SK-N-SH treated with all-trans-retinoic acid at 6 μM for 48 hours (cell line): ENCODE measurements at regions not wholly inside any gene's neighbourhood (a gene's known extent, or its start where the extent isn't known, plus 50 kb on each side); places are given as distances from the start of the nearest gene placed in this dataset.

ENCODE experiments used
- ATAC-seq: fragments of 200-7000 bp; cut with Tn5 transposase; 3 replicates; pipeline ENCODE4 v1.9.1; 2020; ENCODE audit warnings: mild to moderate bottlenecking, moderate library complexity
- ARNTL ChIP-seq: fragments of 450-650 bp; formaldehyde crosslinking; IDR thresholded peaks from 2 replicates; pipeline ENCODE4 v1.5.0; 2020; ENCODE audit warnings: low read depth, mild to moderate bottlenecking, moderate library complexity, borderline replicate concordance
- BACH2 ChIP-seq: fragments of 250-450 bp; sonication (Bioruptor Pico); IDR thresholded peaks from 2 replicates; pipeline ENCODE4 v1.9.0; 2021; ENCODE audit warnings: mild to moderate bottlenecking, borderline replicate concordance
- CSDC2 ChIP-seq: fragments of 250-450 bp; sonication (Bioruptor Pico); IDR thresholded peaks from 2 replicates; pipeline ENCODE4 v1.5.0; 2020; ENCODE audit warnings: mild to moderate bottlenecking, moderate library complexity
- ESRRG ChIP-seq: fragments of 250-450 bp; sonication (Bioruptor Pico); IDR thresholded peaks from 2 replicates; pipeline ENCODE4 v1.6.1; 2021; ENCODE audit warnings: mild to moderate bottlenecking
- GLIS3 ChIP-seq: fragments of 250-450 bp; sonication (Bioruptor Pico); IDR thresholded peaks from 2 replicates; pipeline ENCODE4 v1.5.0; 2020; ENCODE audit warnings: mild to moderate bottlenecking, moderate library complexity
- ISL1 ChIP-seq: fragments of 250-450 bp; sonication (Bioruptor Pico); IDR thresholded peaks from 2 replicates; pipeline ENCODE4 v2.1.2; 2022; ENCODE audit warnings: mild to moderate bottlenecking, moderate library complexity
- OSR1 ChIP-seq: fragments of 250-450 bp; sonication (Bioruptor Pico); IDR thresholded peaks from 2 replicates; pipeline ENCODE4 v1.8.0; 2022; ENCODE audit warnings: moderate library complexity, mild to moderate bottlenecking, inconsistent platforms
- PPARA ChIP-seq: fragments of 250-450 bp; sonication (Bioruptor Pico); IDR thresholded peaks from 2 replicates; pipeline ENCODE4 v1.5.0; 2020; ENCODE audit warnings: mild to moderate bottlenecking, borderline replicate concordance
- RARB ChIP-seq: fragments of 250-450 bp; sonication (Bioruptor Pico); IDR thresholded peaks from 2 replicates; pipeline ENCODE4 v1.8.0; 2021; ENCODE audit warnings: mild to moderate bottlenecking, moderate library complexity
- SNAI2 ChIP-seq: fragments of 250-450 bp; sonication (Bioruptor Pico); IDR thresholded peaks from 2 replicates; pipeline ENCODE4 v1.5.0; 2020; ENCODE audit warnings: mild to moderate bottlenecking, moderate library complexity
- ZC3H10 ChIP-seq: fragments of 250-450 bp; sonication (Bioruptor Pico); IDR thresholded peaks from 2 replicates; pipeline ENCODE4 v1.5.1; 2021; ENCODE audit warnings: mild to moderate bottlenecking, moderate library complexity
- ZFP3 ChIP-seq: fragments of 250-450 bp; sonication (Bioruptor Pico); IDR thresholded peaks from 2 replicates; pipeline ENCODE4 v1.5.0; 2020; ENCODE audit warnings: mild to moderate bottlenecking, moderate library complexity
- ZFP30 ChIP-seq: fragments of 450-650 bp; formaldehyde crosslinking; IDR thresholded peaks from 2 replicates; pipeline ENCODE4 v1.5.0; 2022; ENCODE audit warnings: mild to moderate bottlenecking, moderate library complexity
- ZNF565 ChIP-seq: fragments of 450-650 bp; formaldehyde crosslinking; conservative IDR thresholded peaks from 2 replicates; pipeline ENCODE4 v1.5.0; 2020; ENCODE audit warnings: low read depth, mild to moderate bottlenecking, moderate library complexity
- ZNF70 ChIP-seq: fragments of 450-650 bp; formaldehyde crosslinking; IDR thresholded peaks from 2 replicates; pipeline ENCODE4 v1.5.0; 2020; ENCODE audit warnings: mild to moderate bottlenecking, moderate library complexity
- ZNF8 ChIP-seq: fragments of 450-650 bp; formaldehyde crosslinking; IDR thresholded peaks from 2 replicates; pipeline ENCODE4 v1.5.0; 2020; ENCODE audit warnings: mild to moderate bottlenecking, moderate library complexity
- TF ChIP-seq, protein P1 (sequence below): fragments of 250-450 bp; sonication (Bioruptor Pico); IDR thresholded peaks from 2 replicates; pipeline ENCODE4 v1.8.0; 2020; ENCODE audit warnings: mild to moderate bottlenecking, moderate library complexity, borderline replicate concordance
- TF ChIP-seq, protein P2 (sequence below): fragments of 250-450 bp; sonication (Bioruptor Pico); IDR thresholded peaks from 2 replicates; pipeline ENCODE4 v1.5.0; 2020; ENCODE audit warnings: mild to moderate bottlenecking, moderate library complexity
- TF ChIP-seq, protein P3 (sequence below): fragments of 250-450 bp; sonication (Bioruptor Pico); IDR thresholded peaks from 2 replicates; pipeline ENCODE4 v1.5.1; 2020; ENCODE audit warnings: low read depth, mild to moderate bottlenecking, moderate library complexity

DNA sequence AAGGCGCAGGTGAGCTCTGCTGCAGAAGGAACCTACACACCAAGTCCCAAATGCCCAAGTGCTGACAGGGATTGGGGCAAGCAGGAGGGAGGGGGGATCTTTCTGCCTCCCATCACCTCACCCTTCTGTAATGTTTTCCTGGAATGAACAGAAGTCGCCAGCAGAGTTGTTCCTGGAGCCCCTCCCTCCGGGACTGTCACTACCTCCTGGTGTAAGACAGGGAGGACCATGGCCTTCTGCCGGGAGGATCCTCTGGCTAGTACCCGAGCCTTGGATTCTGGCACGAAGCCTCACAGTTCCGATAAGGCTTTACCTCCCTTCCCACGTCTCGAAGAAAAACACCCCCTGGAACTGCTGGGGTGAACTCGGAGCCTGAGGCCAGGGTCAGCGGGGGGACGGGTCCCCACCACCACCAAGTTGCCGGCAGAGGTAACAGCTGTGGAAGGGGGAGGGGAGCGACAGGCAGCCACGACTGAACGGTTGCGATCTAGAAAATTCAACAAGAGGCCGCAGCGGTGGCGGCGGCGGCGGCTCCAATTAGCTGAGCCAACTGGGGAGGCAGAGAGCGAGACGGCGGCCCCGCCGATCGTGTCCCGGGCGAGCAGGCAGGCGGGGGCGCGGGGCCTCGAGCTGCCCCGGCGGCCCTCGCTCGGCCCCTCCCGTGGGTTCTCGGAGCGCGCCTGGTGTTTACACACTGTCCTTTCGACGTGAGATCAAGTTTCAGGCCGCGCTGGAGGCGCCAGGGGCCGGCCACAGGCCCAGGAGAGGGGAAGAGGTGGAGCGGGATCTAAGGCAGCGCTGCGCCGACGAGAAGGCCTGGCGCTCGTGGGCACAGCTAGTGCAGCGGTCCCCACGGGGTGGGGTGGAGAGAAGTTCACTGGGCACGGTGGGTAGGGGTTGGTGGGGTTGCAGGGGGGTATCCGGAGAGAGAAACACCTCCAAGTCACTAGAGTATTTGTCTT, 53.7 kb upstream of the BCOR start:
- no peak for ATAC-seq
- no peak for TF ChIP-seq CSDC2 (CRISPR knock-in tag)
- TF ChIP-seq RARB (CRISPR knock-in tag): no peak
- no peak for TF ChIP-seq ZC3H10 (CRISPR knock-in tag)
- no peak for TF ChIP-seq BACH2
- no peak for TF ChIP-seq OSR1 (CRISPR knock-in tag)
- TF ChIP-seq, all 23 proteins: peak for 0

DNA sequence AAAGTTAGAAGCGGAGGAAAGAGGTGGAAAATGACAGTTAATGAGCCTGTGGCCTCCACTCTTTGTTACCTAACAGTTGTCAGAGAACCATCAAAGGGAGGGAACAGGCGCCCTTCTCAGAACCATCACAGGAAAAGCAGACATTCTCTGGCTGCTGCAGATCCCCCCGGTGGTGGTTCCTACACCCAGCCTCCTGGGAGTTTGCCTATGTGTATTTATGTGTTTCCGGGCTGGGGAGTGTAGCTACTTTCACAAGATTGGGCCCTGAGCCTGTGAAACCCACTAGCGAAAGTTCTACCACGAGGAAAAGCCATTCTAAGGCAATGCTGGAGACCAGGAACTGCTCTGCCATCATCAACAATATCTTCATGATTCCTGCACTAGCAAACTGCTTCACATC, 52.7 kb upstream of the BCOR start:
- no peak for ATAC-seq
- TF ChIP-seq ZFP30 (CRISPR knock-in tag): no peak
- TF ChIP-seq, protein P1, sequence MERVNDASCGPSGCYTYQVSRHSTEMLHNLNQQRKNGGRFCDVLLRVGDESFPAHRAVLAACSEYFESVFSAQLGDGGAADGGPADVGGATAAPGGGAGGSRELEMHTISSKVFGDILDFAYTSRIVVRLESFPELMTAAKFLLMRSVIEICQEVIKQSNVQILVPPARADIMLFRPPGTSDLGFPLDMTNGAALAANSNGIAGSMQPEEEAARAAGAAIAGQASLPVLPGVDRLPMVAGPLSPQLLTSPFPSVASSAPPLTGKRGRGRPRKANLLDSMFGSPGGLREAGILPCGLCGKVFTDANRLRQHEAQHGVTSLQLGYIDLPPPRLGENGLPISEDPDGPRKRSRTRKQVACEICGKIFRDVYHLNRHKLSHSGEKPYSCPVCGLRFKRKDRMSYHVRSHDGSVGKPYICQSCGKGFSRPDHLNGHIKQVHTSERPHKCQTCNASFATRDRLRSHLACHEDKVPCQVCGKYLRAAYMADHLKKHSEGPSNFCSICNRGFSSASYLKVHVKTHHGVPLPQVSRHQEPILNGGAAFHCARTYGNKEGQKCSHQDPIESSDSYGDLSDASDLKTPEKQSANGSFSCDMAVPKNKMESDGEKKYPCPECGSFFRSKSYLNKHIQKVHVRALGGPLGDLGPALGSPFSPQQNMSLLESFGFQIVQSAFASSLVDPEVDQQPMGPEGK: no peak
- no peak for TF ChIP-seq ZNF8 (CRISPR knock-in tag)
- TF ChIP-seq ZFP3: no peak
- TF ChIP-seq ZNF70 (CRISPR knock-in tag): no peak
- no peak for TF ChIP-seq SNAI2 (CRISPR knock-in tag)
- no peak for TF ChIP-seq BACH2
- TF ChIP-seq RARB (CRISPR knock-in tag): no peak
- no peak for TF ChIP-seq OSR1 (CRISPR knock-in tag)
- no peak for TF ChIP-seq ARNTL (CRISPR knock-in tag)
- TF ChIP-seq PPARA (CRISPR knock-in tag): no peak

DNA sequence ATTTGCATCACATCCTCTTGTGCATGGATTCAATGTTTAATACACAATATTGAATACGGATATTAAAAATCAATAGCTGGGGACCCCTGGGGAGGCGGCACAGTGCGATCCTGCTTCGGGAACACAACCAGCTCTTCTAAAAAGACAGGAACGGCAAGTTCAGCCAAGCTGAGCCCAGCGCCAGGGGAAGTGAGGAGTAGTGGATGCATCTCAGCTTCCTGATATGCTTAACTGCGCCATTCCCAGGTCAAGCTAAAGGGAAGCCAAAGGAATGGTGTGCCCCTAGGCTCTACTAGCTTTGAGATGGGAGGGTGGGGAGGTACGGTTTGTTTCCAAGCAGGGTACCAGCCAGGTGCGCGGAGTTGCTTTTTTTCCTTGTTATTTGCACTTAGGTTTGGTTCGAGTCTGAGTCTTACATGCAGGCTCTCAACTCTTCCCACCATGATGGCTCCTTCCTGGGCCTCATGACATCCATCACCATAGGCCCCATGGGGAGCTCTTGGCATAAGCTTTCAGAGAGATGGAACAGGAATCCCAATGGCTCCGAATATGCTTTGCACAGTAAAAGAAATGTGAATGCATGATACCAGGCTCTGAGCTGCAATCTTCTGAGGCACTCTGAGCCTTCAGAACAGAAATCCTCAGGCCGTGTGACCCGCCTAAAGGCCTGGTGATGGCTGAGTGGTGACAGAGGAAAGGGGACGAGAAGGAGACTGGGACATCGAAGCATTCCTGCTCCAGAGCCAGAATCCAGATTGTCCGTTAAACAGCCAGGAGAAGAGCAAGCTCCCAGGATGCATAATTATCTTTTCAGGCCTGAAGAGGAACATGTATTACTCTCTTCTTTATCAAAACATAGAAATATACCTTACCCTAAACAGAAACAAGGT, 51.8 kb upstream of the BCOR start:
- no peak for TF ChIP-seq ZNF565 (CRISPR knock-in tag)
- TF ChIP-seq ISL1 (CRISPR knock-in tag): no peak
- no peak for TF ChIP-seq ESRRG (CRISPR knock-in tag)
- no peak for TF ChIP-seq ZNF8 (CRISPR knock-in tag)
- TF ChIP-seq, protein P1: no peak
- TF ChIP-seq, protein P2, sequence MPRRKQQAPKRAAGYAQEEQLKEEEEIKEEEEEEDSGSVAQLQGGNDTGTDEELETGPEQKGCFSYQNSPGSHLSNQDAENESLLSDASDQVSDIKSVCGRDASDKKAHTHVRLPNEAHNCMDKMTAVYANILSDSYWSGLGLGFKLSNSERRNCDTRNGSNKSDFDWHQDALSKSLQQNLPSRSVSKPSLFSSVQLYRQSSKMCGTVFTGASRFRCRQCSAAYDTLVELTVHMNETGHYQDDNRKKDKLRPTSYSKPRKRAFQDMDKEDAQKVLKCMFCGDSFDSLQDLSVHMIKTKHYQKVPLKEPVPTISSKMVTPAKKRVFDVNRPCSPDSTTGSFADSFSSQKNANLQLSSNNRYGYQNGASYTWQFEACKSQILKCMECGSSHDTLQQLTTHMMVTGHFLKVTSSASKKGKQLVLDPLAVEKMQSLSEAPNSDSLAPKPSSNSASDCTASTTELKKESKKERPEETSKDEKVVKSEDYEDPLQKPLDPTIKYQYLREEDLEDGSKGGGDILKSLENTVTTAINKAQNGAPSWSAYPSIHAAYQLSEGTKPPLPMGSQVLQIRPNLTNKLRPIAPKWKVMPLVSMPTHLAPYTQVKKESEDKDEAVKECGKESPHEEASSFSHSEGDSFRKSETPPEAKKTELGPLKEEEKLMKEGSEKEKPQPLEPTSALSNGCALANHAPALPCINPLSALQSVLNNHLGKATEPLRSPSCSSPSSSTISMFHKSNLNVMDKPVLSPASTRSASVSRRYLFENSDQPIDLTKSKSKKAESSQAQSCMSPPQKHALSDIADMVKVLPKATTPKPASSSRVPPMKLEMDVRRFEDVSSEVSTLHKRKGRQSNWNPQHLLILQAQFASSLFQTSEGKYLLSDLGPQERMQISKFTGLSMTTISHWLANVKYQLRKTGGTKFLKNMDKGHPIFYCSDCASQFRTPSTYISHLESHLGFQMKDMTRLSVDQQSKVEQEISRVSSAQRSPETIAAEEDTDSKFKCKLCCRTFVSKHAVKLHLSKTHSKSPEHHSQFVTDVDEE (CRISPR knock-in tag): no peak
- TF ChIP-seq RARB (CRISPR knock-in tag): no peak
- no peak for TF ChIP-seq ZC3H10 (CRISPR knock-in tag)
- TF ChIP-seq ZFP30 (CRISPR knock-in tag): no peak
- TF ChIP-seq, protein P3, sequence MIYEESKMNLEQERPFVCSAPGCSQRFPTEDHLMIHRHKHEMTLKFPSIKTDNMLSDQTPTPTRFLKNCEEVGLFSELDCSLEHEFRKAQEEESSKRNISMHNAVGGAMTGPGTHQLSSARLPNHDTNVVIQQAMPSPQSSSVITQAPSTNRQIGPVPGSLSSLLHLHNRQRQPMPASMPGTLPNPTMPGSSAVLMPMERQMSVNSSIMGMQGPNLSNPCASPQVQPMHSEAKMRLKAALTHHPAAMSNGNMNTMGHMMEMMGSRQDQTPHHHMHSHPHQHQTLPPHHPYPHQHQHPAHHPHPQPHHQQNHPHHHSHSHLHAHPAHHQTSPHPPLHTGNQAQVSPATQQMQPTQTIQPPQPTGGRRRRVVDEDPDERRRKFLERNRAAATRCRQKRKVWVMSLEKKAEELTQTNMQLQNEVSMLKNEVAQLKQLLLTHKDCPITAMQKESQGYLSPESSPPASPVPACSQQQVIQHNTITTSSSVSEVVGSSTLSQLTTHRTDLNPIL (CRISPR knock-in tag): no peak
- no peak for TF ChIP-seq GLIS3 (CRISPR knock-in tag)
- no peak for ATAC-seq
